HG03442 (cell line): ENCODE measurements at regions not wholly inside any gene's neighbourhood (a gene's known extent, or its start where the extent isn't known, plus 50 kb on each side); places are given as distances from the start of the nearest gene placed in this dataset.
"Not testable (repeated sequence)": the region's sequence is repeated elsewhere in the genome, so short reads cannot be mapped to it uniquely, and the experiment has no call there.

Experiments used
- ATAC-seq: cut with Tn5 transposase; IDR thresholded peaks from one replicate; pipeline ENCODE4 v1.9.1; 2021; ENCODE audit warnings: mild to moderate bottlenecking, moderate library complexity; ENCODE audit not compliant: unreplicated experiment

GRCh38 chr9:105093685-105094084 is 150.8 kb upstream of the SLC44A1 start:
- no peak for ATAC-seq

GRCh38 chr9:105098370-105098769 is 146.1 kb upstream of the SLC44A1 start:
- no peak for ATAC-seq

- no peak for ATAC-seq
These were observed 140.7 kb upstream of the SLC44A1 start for GRCh38 chr9:105103776-105104175.

- ATAC-seq = no peak
These were observed 130.1 kb upstream of the SLC44A1 start for GRCh38 chr9:105114318-105114717.

GRCh38 chr9:105114964-105115728 is 129.3 kb upstream of the SLC44A1 start:
- peak; percentile 82 for ATAC-seq

GRCh38 chr9:105116052-105116868 is 128.2 kb upstream of the SLC44A1 start:
- no peak for ATAC-seq

GRCh38 chr9:105117234-105117633 is 127.2 kb upstream of the SLC44A1 start:
- ATAC-seq = no peak

GRCh38 chr9:105118636-105119035 is 125.8 kb upstream of the SLC44A1 start:
- ATAC-seq = no peak

- ATAC-seq = no peak
These were observed 125.3 kb upstream of the SLC44A1 start for GRCh38 chr9:105119156-105119555.

GRCh38 chr9:105121861-105122430 is 122.5 kb upstream of the SLC44A1 start:
- no peak for ATAC-seq

- ATAC-seq = not testable (repeated sequence)
These were observed 119.9 kb upstream of the SLC44A1 start for GRCh38 chr9:105124598-105124997.

- no peak for ATAC-seq
These were observed 118.2 kb upstream of the SLC44A1 start for GRCh38 chr9:105126226-105126625.

- ATAC-seq = peak; percentile 99
These were observed 116.6 kb upstream of the SLC44A1 start for GRCh38 chr9:105127863-105128220.

GRCh38 chr9:105128908-105129600 is 115.4 kb upstream of the SLC44A1 start:
- no peak for ATAC-seq

GRCh38 chr9:105129731-105130130 is 114.7 kb upstream of the SLC44A1 start:
- no peak for ATAC-seq

GRCh38 chr9:105131981-105132380 is 112.5 kb upstream of the SLC44A1 start:
- no peak for ATAC-seq

- ATAC-seq = no peak
These were observed 111.8 kb upstream of the SLC44A1 start for GRCh38 chr9:105132606-105133005.

- ATAC-seq = no peak
These were observed 106.1 kb upstream of the SLC44A1 start for GRCh38 chr9:105138306-105138801.

- ATAC-seq = peak; percentile 85
These were observed 103.1 kb upstream of the SLC44A1 start for GRCh38 chr9:105141146-105141975.

GRCh38 chr9:105141976-105142250 is 102.5 kb upstream of the SLC44A1 start:
- ATAC-seq = no peak
